ENCODE measurements at regions not wholly inside any gene's neighbourhood (a gene's known extent, or its start where the extent isn't known, plus 50 kb on each side); places are given as distances from the start of the nearest gene placed in this dataset.

- Histone ChIP-seq H3K4me2 (ENCODE audit: low read length) (peak overlapping the region; percentile 62), H2AFZ (ENCODE audit: low read depth, low read length) (peak overlapping the region; percentile 95), H4K20me1 (ENCODE audit: insufficient read depth) (no peaks in the 10 kb centered on the region), H3K79me2 (replicated peaks; ENCODE audit: insufficient read depth, low read length) (no peaks in the 10 kb centered on the region), H3K9me2 (ENCODE audit: insufficient read depth, low read length) (no peaks in the 10 kb centered on the region), H3K4me3 (ENCODE audit: low read length) (no peak overlapping the region), H3K27ac (ENCODE audit: low read length) (peak overlapping the region; percentile 82), H3K9ac (ENCODE audit: low read length) (no peak overlapping the region), H3K27me3 (ENCODE audit: insufficient read depth, low read depth, low read length) (no peaks in the 10 kb centered on the region), H3K36me3 (ENCODE audit: insufficient read depth, low read length) (no peaks in the 10 kb centered on the region), H3F3A (ENCODE audit: insufficient read depth, low read length, poor library complexity, severe bottlenecking) (no peaks in the 10 kb centered on the region), H3K9me3 (ENCODE audit: low read length) (no peaks in the 10 kb centered on the region)
- TF ChIP-seq, protein P1, sequence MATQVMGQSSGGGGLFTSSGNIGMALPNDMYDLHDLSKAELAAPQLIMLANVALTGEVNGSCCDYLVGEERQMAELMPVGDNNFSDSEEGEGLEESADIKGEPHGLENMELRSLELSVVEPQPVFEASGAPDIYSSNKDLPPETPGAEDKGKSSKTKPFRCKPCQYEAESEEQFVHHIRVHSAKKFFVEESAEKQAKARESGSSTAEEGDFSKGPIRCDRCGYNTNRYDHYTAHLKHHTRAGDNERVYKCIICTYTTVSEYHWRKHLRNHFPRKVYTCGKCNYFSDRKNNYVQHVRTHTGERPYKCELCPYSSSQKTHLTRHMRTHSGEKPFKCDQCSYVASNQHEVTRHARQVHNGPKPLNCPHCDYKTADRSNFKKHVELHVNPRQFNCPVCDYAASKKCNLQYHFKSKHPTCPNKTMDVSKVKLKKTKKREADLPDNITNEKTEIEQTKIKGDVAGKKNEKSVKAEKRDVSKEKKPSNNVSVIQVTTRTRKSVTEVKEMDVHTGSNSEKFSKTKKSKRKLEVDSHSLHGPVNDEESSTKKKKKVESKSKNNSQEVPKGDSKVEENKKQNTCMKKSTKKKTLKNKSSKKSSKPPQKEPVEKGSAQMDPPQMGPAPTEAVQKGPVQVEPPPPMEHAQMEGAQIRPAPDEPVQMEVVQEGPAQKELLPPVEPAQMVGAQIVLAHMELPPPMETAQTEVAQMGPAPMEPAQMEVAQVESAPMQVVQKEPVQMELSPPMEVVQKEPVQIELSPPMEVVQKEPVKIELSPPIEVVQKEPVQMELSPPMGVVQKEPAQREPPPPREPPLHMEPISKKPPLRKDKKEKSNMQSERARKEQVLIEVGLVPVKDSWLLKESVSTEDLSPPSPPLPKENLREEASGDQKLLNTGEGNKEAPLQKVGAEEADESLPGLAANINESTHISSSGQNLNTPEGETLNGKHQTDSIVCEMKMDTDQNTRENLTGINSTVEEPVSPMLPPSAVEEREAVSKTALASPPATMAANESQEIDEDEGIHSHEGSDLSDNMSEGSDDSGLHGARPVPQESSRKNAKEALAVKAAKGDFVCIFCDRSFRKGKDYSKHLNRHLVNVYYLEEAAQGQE (IDR thresholded peaks at IDR 0.05; ENCODE audit: borderline replicate concordance) = no peak
- TF ChIP-seq POLR2AphosphoS5 (IDR thresholded peaks at IDR 0.05) (no peak), EZH2 (IDR thresholded peaks at IDR 0.05; ENCODE audit: borderline replicate concordance, insufficient read depth, low read length, poor library complexity, severe bottlenecking) (no peak), MXI1 (conservative IDR thresholded peaks at IDR 0.05; ENCODE audit: poor library complexity, severe bottlenecking) (no peak), SMC3 (conservative IDR thresholded peaks at IDR 0.05; ENCODE audit: poor library complexity) (no peak), RAD21 (conservative IDR thresholded peaks at IDR 0.05) (no peak), TAF1 (IDR thresholded peaks at IDR 0.05; ENCODE audit: low read depth) (no peak), EP300 (conservative IDR thresholded peaks at IDR 0.05; ENCODE audit: poor library complexity, severe bottlenecking) (no peak)
- TF ChIP-seq, protein P2, sequence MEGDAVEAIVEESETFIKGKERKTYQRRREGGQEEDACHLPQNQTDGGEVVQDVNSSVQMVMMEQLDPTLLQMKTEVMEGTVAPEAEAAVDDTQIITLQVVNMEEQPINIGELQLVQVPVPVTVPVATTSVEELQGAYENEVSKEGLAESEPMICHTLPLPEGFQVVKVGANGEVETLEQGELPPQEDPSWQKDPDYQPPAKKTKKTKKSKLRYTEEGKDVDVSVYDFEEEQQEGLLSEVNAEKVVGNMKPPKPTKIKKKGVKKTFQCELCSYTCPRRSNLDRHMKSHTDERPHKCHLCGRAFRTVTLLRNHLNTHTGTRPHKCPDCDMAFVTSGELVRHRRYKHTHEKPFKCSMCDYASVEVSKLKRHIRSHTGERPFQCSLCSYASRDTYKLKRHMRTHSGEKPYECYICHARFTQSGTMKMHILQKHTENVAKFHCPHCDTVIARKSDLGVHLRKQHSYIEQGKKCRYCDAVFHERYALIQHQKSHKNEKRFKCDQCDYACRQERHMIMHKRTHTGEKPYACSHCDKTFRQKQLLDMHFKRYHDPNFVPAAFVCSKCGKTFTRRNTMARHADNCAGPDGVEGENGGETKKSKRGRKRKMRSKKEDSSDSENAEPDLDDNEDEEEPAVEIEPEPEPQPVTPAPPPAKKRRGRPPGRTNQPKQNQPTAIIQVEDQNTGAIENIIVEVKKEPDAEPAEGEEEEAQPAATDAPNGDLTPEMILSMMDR (IDR thresholded peaks at IDR 0.05; ENCODE audit: poor library complexity, severe bottlenecking) = no peak
These were observed 206.6 kb downstream of the NCK2 start for GRCh38 chr2:105951384-105951694.

DNA sequence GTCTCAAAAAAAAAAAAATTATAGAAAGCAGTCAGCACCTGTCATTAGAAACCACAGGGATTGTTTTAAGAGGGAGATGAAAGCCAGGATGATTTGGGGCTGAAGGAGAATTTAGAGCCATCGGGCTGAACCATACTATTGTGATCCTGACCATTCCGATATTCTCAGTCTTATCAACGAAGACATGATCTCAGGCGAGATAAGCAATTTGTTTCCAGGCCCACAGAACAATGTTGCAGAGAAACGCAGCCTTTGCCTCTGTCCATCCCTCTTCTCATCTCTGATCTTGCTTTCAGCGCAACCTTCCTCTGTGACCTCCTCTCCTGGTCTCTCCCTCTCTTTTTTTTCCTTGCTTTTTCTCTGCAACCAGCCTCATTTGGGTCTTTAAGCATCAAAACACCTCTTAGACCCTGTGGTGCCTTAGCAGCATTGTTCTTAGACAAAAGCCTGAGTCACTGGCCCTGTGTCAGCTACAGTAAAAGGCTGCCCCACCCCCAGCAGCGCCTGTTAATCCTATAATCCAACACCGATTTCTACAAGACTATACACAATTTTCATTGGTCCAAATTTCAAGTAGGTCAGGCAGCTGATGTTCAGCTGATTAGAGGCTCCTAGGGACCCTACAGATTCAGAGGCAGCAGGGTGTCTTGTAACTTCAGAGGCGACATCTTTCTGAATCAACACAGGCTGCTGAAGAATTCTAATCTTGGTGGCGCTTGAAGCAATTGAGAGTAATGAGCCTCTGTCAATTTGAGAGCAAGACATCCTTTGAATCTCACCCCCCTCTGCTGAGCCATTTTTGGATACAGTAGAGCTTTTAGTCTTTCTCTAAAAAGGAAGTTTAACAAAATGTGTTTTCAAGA is 206.0 kb downstream of the NCK2 start:
- peak overlapping the region; percentile 82 for H3K27ac ChIP-seq (ENCODE audit: low read length)

More for the DNA sequence above, 206.0 kb downstream of the NCK2 start:
- TF ChIP-seq, protein P1 (IDR thresholded peaks at IDR 0.05; ENCODE audit: borderline replicate concordance) = peak; percentile 15
- TF ChIP-seq SMC3 (conservative IDR thresholded peaks at IDR 0.05; ENCODE audit: poor library complexity) (no peak), TAF1 (IDR thresholded peaks at IDR 0.05; ENCODE audit: low read depth) (peak; percentile 33)
- H3K9ac ChIP-seq (ENCODE audit: low read length) = peak overlapping the region; percentile 53
- H4K20me1 ChIP-seq (ENCODE audit: insufficient read depth) = no peaks in the 10 kb centered on the region
- no peaks in the 10 kb centered on the region for H3K9me2 ChIP-seq (ENCODE audit: insufficient read depth, low read length)
- peak overlapping the region; percentile 46 for H3K4me3 ChIP-seq (ENCODE audit: low read length)
- H3K36me3 ChIP-seq (ENCODE audit: insufficient read depth, low read length) = no peaks in the 10 kb centered on the region
- H3K27me3 ChIP-seq (ENCODE audit: insufficient read depth, low read depth, low read length) = no peaks in the 10 kb centered on the region
- H3F3A ChIP-seq (ENCODE audit: insufficient read depth, low read length, poor library complexity, severe bottlenecking) = no peaks in the 10 kb centered on the region
- no peaks in the 10 kb centered on the region for H3K9me3 ChIP-seq (ENCODE audit: low read length)
- peak overlapping the region; percentile 95 for H2AFZ ChIP-seq (ENCODE audit: low read depth, low read length)
- H3K4me2 ChIP-seq (ENCODE audit: low read length) = peak overlapping the region; percentile 62
- no peaks in the 10 kb centered on the region for H3K79me2 ChIP-seq (replicated peaks; ENCODE audit: insufficient read depth, low read length)

All from neural cell (in vitro differentiated cells).